ENCODE measurements at regions not wholly inside any gene's neighbourhood (a gene's known extent, or its start where the extent isn't known, plus 50 kb on each side); places are given as distances from the start of the nearest gene placed in this dataset.
"Not testable (repeated sequence)": the region's sequence is repeated elsewhere in the genome, so short reads cannot be mapped to it uniquely, and the experiment has no call there.

GRCh38 chr16:13336907-13337881, 435.8 kb downstream of the SHISA9 start:
- DNase-seq (ENCODE audit: low read depth) = not testable (repeated sequence)

- DNase-seq (ENCODE audit: low read depth) = no peak
These were observed 436.6 kb downstream of the SHISA9 start for GRCh38 chr16:13338044-13338443.

GRCh38 chr16:13342675-13343074, 441.3 kb downstream of the SHISA9 start:
- DNase-seq (ENCODE audit: low read depth) = no peak

- no peak for DNase-seq (ENCODE audit: low read depth)
These were observed 442.6 kb downstream of the SHISA9 start for GRCh38 chr16:13344001-13344400.

GRCh38 chr16:13348416-13348815, 447.0 kb downstream of the SHISA9 start:
- no peak for DNase-seq (ENCODE audit: low read depth)

- no peak for DNase-seq (ENCODE audit: low read depth)
These were observed 448.6 kb downstream of the SHISA9 start for GRCh38 chr16:13350000-13350399.

- DNase-seq (ENCODE audit: low read depth) = no peak
These were observed 449.8 kb downstream of the SHISA9 start for GRCh38 chr16:13351181-13351580.

GRCh38 chr16:13351601-13352217, 450.3 kb downstream of the SHISA9 start:
- no peak for DNase-seq (ENCODE audit: low read depth)

- not testable (repeated sequence) for DNase-seq (ENCODE audit: low read depth)
These were observed 451.4 kb downstream of the SHISA9 start for GRCh38 chr16:13352796-13353195.

- not testable (repeated sequence) for DNase-seq (ENCODE audit: low read depth)
These were observed 456.4 kb downstream of the SHISA9 start for GRCh38 chr16:13357842-13358241.

GRCh38 chr16:13359835-13360234, 458.4 kb downstream of the SHISA9 start:
- DNase-seq (ENCODE audit: low read depth) = no peak

GRCh38 chr16:13372421-13372820, 471.0 kb downstream of the SHISA9 start:
- DNase-seq (ENCODE audit: low read depth) = no peak

GRCh38 chr16:13376174-13376573, 474.8 kb downstream of the SHISA9 start:
- no peak for DNase-seq (ENCODE audit: low read depth)

- DNase-seq (ENCODE audit: low read depth) = no peak
These were observed 475.7 kb downstream of the SHISA9 start for GRCh38 chr16:13377143-13377542.

GRCh38 chr16:13378151-13378550, 476.8 kb downstream of the SHISA9 start:
- DNase-seq (ENCODE audit: low read depth) = no peak

GRCh38 chr16:13379266-13379665, 477.9 kb downstream of the SHISA9 start:
- DNase-seq (ENCODE audit: low read depth) = no peak

GRCh38 chr16:13385156-13386040, 484.0 kb downstream of the SHISA9 start:
- DNase-seq (ENCODE audit: low read depth) = not testable (repeated sequence)

- no peak for DNase-seq (ENCODE audit: low read depth)
These were observed 488.9 kb downstream of the SHISA9 start for GRCh38 chr16:13390093-13390985.

GRCh38 chr16:13390986-13391305, 489.5 kb downstream of the SHISA9 start:
- DNase-seq (ENCODE audit: low read depth) = no peak

GRCh38 chr16:13391337-13391736, 489.9 kb downstream of the SHISA9 start:
- DNase-seq (ENCODE audit: low read depth) = no peak

GRCh38 chr16:13392341-13392740, 490.9 kb downstream of the SHISA9 start:
- DNase-seq (ENCODE audit: low read depth) = no peak

Data from amniotic epithelial cell (primary cell).